Stimulated activated naive B cell treated with anti-CD40 and anti-IgM and Interleukin-4, amounts not matched to agents 10 μg/mL and 1 μg/mL and 100 μg/mL, for 72 hours (primary cell): ENCODE measurements at regions not wholly inside any gene's neighbourhood (a gene's known extent, or its start where the extent isn't known, plus 50 kb on each side); places are given as distances from the start of the nearest gene placed in this dataset.
A peak's percentile ranks its signal among the peaks of the same experiment; 100 is the strongest.
"Not testable (repeated sequence)": the region's sequence is repeated elsewhere in the genome, so short reads cannot be mapped to it uniquely, and the experiment has no call there.

ENCODE experiments used
- ATAC-seq, 2 donors: fragments of 150-1000 bp; cut with Tn5 transposase; replicated peaks; 2 replicates each; pipeline ENCODE4 v1.10.0; 2021; ENCODE audit warnings: moderate library complexity in 1 of 2
- DNase-seq: peaks from one replicate; pipeline ENCODE4 v3.0.0; 2021
- H3K27ac Mint-ChIP-seq: one replicate; pipeline ENCODE4 v1.8.0; 2022; ENCODE audit warnings: mild to moderate bottlenecking, mixed read lengths
- H3K27me3 Mint-ChIP-seq, 2 donors: one replicate each; pipeline ENCODE4 v1.8.0; 2022; ENCODE audit warnings: mixed read lengths in 2 of 2
- H3K36me3 Mint-ChIP-seq, 2 donors: one replicate each; pipeline ENCODE4 v1.8.0; 2022; ENCODE audit warnings: mixed read lengths in 2 of 2, mild to moderate bottlenecking in 1 of 2
- H3K4me1 Mint-ChIP-seq, 2 donors: one replicate each; pipeline ENCODE4 v1.8.0; 2022; ENCODE audit warnings: mixed read lengths in 2 of 2, mild to moderate bottlenecking in 1 of 2
- H3K4me3 Mint-ChIP-seq, 2 donors: one replicate each; pipeline ENCODE4 v1.8.0; 2022; ENCODE audit warnings: mild to moderate bottlenecking in 2 of 2, mixed read lengths in 2 of 2, moderate library complexity in 1 of 2
- H3K9me3 Mint-ChIP-seq, 2 donors: one replicate each; pipeline ENCODE4 v1.8.0; 2022; ENCODE audit warnings: mixed read lengths in 2 of 2, mild to moderate bottlenecking in 1 of 2

DNA sequence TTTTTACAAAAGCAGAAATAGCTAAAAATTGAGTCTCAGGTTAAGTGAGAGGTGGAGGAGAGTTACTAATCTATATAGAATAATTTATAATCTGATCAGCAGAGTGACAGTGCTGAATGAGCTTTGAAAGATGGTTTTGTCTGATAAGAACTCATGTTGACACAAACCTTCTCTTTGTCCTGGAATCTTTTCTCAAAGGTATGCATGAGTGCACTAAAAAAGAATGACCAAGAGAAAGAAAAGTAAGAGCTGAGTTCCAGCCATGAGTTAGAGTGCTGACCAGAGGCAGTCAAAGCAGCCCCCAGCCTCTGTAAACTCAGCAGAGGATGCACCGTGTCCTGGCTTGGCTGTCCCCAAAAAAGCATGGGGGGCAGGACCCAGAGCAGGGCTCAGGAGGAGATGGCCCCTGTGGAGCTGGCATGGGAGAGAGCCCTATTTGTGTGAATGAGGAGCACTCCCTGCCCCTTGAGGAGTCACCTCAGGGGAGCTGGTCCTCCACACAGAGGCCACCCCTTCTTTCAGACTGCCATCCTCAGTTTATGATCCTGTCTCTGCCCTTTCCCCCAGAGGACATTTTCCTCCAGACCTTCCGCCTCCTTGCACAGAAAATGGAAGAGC is 129.8 kb downstream of the SEC23A start:
- DNase-seq (no peak), ATAC-seq (peak in 1 of 2 donors; percentile 21)
- Mint-ChIP-seq H3K36me3 (no peaks in the 10 kb centered on the region), H3K27ac (no peak overlapping the region), H3K4me3 (no peak overlapping the region), H3K27me3 (peaks cover 4 to 7% of the 10 kb centered on the region in 2 donors), H3K9me3 (peaks cover 9 to 10% of the 10 kb centered on the region in 2 donors), H3K4me1 (no peaks in the 10 kb centered on the region)

- no peaks in the 10 kb centered on the region for H3K36me3 Mint-ChIP-seq
- H3K27me3 Mint-ChIP-seq, result no peaks in the 10 kb centered on the region
- H3K9me3 Mint-ChIP-seq, result peaks cover 3 to 6% of the 10 kb centered on the region in 2 donors
- no peak overlapping the region for H3K4me3 Mint-ChIP-seq
- DNase-seq, result no peak
- no peak overlapping the region for H3K27ac Mint-ChIP-seq
- no peak for ATAC-seq
- H3K4me1 Mint-ChIP-seq, result no peaks in the 10 kb centered on the region
Observed at GRCh38 chr14:38972511-38972910, 130.5 kb downstream of the SEC23A start.

GRCh38 chr14:38971258-38971921 is 131.6 kb downstream of the SEC23A start:
- DNase-seq (no peak), ATAC-seq (no peak)
- peaks cover 3 to 6% of the 10 kb centered on the region in 2 donors for H3K9me3 Mint-ChIP-seq
- no peaks in the 10 kb centered on the region for H3K27me3 Mint-ChIP-seq
- no peaks in the 10 kb centered on the region for H3K36me3 Mint-ChIP-seq
- no peak overlapping the region for H3K27ac Mint-ChIP-seq
- H3K4me3 Mint-ChIP-seq, result no peak overlapping the region
- no peaks in the 10 kb centered on the region for H3K4me1 Mint-ChIP-seq

GRCh38 chr14:38964630-38965029 is 138.4 kb downstream of the SEC23A start:
- Mint-ChIP-seq H3K9me3 (peaks cover 2 to 3% of the 10 kb centered on the region in 2 donors), H3K27ac (no peak overlapping the region), H3K36me3 (no peaks in the 10 kb centered on the region), H3K4me1 (no peaks in the 10 kb centered on the region), H3K4me3 (no peak overlapping the region), H3K27me3 (no peaks in the 10 kb centered on the region)
- DNase-seq, result no peak
- no peak for ATAC-seq

DNA sequence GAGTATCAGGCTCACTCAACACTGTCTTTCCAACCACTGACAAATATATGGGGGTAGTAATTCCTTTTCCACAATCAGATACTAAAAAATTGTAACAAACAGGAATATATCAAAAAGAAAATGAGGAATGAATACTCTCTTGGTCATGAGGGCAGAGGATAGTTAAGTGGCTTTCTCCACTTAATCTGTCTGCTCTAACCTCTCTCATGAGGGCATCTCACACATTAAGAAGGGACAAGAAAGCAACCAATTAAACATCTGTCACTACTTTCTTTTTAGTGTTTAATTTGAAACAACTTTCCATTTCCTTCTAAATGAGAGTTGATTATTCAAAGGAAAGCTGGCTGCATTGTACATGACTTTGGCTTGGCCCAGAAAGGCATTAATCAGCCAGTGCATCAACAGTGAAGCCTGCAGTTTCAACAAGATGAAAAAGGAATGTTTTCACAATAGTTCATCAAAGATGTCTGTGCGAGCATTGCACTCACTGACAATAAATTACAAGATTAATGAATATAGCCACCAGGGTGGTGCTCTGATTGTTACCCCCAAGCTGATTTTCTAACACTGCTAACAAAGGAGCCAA is 142.0 kb downstream of the SEC23A start:
- DNase-seq (no peak), ATAC-seq (no peak)
- Mint-ChIP-seq H3K27ac (no peak overlapping the region), H3K27me3 (peaks cover 0 to 4% of the 10 kb centered on the region in 2 donors), H3K4me3 (no peak overlapping the region), H3K36me3 (no peaks in the 10 kb centered on the region), H3K9me3 (no peaks in the 10 kb centered on the region), H3K4me1 (no peaks in the 10 kb centered on the region)

DNA sequence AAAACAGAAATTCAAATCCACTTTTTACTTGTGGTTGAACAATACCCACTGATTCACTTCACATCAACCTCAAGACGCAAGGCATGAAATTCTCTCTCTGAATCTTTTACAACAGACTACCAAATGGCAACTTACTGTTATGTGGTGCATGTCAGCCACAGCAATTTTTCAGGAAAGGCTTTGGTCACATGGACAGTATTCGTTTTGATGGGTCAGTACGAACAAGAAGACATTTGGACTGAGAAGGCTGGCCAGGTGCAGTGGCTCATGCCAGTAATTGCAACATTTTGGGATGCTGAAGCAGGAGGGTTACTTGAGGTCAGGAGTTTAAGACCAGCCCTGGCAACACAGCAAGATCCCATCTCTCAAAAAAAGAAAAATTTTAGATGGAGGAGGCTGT is 144.0 kb downstream of the SEC23A start:
- H3K9me3 Mint-ChIP-seq, result peaks cover 0 to 2% of the 10 kb centered on the region in 2 donors
- H3K4me1 Mint-ChIP-seq, result no peaks in the 10 kb centered on the region

DNA sequence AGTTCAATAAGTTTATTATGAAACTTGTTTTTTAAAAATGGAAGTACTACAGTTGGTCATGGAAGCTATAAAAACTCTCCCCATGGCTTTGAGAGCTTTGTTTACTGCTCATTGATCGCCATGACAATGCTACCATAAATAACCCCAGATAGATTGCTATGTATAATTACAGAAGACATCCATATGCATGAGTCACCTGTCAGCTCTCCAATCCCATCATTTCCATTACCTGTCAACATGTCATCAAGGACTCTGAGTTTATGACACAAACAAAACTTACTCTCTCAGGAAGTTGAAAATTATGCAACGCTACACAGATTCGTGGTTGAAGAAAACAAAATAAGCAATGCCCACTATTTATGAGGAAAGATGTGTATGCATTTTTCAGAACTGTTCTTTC is 144.4 kb downstream of the SEC23A start:
- no peak for ATAC-seq
- no peaks in the 10 kb centered on the region for H3K36me3 Mint-ChIP-seq
- no peak overlapping the region for H3K4me3 Mint-ChIP-seq
- H3K27me3 Mint-ChIP-seq, result peaks cover 4 to 19% of the 10 kb centered on the region in 2 donors
- DNase-seq, result no peak
- no peaks in the 10 kb centered on the region for H3K4me1 Mint-ChIP-seq
- no peak overlapping the region for H3K27ac Mint-ChIP-seq
- peaks cover 0 to 2% of the 10 kb centered on the region in 2 donors for H3K9me3 Mint-ChIP-seq

More for the DNA sequence above, 144.0 kb downstream of the SEC23A start:
- Mint-ChIP-seq H3K36me3 (no peaks in the 10 kb centered on the region), H3K27ac (no peak overlapping the region), H3K27me3 (peaks cover 4 to 19% of the 10 kb centered on the region in 2 donors), H3K4me3 (no peak overlapping the region)
- no peak for ATAC-seq
- no peak for DNase-seq

- Mint-ChIP-seq H3K9me3 (peaks cover 0 to 2% of the 10 kb centered on the region in 2 donors), H3K27ac (no peak overlapping the region)
- no peak for DNase-seq
Observed at GRCh38 chr14:38951451-38951850, 151.6 kb downstream of the SEC23A start.

GRCh38 chr14:38950676-38951075 is 152.4 kb downstream of the SEC23A start:
- no peaks in the 10 kb centered on the region for H3K36me3 Mint-ChIP-seq
- DNase-seq (no peak), ATAC-seq (no peak)
- H3K27me3 Mint-ChIP-seq, result peaks cover under 1 to 10% of the 10 kb centered on the region in 2 donors
- H3K4me1 Mint-ChIP-seq, result no peaks in the 10 kb centered on the region
- no peaks in the 10 kb centered on the region for H3K9me3 Mint-ChIP-seq
- no peak overlapping the region for H3K4me3 Mint-ChIP-seq
- H3K27ac Mint-ChIP-seq, result no peak overlapping the region

More at GRCh38 chr14:38951451-38951850, 151.6 kb downstream of the SEC23A start:
- ATAC-seq, result no peak
- no peaks in the 10 kb centered on the region for H3K4me1 Mint-ChIP-seq
- H3K36me3 Mint-ChIP-seq, result no peaks in the 10 kb centered on the region
- H3K4me3 Mint-ChIP-seq, result no peak overlapping the region
- peaks cover 4 to 14% of the 10 kb centered on the region in 2 donors for H3K27me3 Mint-ChIP-seq

DNA sequence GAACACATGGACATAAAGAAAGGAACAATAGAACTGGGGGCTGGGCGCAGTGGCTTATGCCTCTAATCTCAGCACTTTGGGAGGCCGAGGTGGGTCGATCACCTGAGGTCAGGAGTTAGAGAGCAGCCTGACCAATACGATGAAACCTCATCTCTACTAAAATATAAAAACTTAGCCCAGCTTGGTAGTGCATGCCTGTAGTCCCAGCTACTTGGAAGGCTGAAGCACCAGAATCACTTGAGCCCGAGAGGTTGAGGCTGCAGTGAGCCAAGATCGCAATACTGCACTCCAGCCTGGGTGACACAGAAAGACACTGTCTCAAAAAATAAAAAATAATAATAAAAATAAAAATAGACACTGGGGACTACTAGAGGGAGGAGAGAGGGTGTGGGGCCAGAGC is 154.5 kb downstream of the SEC23A start:
- Mint-ChIP-seq H3K4me3 (no peak overlapping the region), H3K27me3 (no peaks in the 10 kb centered on the region), H3K36me3 (no peaks in the 10 kb centered on the region), H3K9me3 (no peaks in the 10 kb centered on the region), H3K27ac (no peak overlapping the region), H3K4me1 (no peaks in the 10 kb centered on the region)
- ATAC-seq (no peak), DNase-seq (no peak)

GRCh38 chr14:38948171-38948570 is 154.9 kb downstream of the SEC23A start:
- no peaks in the 10 kb centered on the region for H3K4me1 Mint-ChIP-seq
- no peak overlapping the region for H3K27ac Mint-ChIP-seq
- DNase-seq (no peak), ATAC-seq (no peak)
- no peaks in the 10 kb centered on the region for H3K9me3 Mint-ChIP-seq
- H3K4me3 Mint-ChIP-seq, result no peak overlapping the region
- H3K36me3 Mint-ChIP-seq, result no peaks in the 10 kb centered on the region
- no peaks in the 10 kb centered on the region for H3K27me3 Mint-ChIP-seq

DNA sequence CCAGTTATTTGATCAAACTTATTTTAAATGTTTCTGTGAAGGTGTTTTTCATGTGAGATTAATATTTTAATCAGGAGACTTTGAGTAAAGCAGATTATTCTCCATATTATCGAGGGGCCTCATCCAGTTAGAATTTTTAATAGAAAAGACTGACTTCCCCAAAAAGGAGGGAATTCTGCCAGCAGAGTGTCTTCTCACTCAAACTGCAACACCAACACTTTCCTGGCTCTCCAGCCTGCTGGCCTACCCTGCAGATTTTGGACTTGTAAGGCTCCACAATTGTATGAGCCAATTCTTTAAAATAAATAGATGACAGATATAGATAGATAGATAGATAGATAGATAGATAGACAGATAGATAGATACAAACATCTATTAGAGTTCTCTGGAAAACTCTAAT is 155.7 kb downstream of the SEC23A start:
- no peaks in the 10 kb centered on the region for H3K9me3 Mint-ChIP-seq
- DNase-seq (no peak), ATAC-seq (no peak)
- no peaks in the 10 kb centered on the region for H3K4me1 Mint-ChIP-seq
- H3K27me3 Mint-ChIP-seq, result no peaks in the 10 kb centered on the region
- H3K4me3 Mint-ChIP-seq, result no peak overlapping the region
- H3K27ac Mint-ChIP-seq, result no peak overlapping the region
- H3K36me3 Mint-ChIP-seq, result no peaks in the 10 kb centered on the region

DNA sequence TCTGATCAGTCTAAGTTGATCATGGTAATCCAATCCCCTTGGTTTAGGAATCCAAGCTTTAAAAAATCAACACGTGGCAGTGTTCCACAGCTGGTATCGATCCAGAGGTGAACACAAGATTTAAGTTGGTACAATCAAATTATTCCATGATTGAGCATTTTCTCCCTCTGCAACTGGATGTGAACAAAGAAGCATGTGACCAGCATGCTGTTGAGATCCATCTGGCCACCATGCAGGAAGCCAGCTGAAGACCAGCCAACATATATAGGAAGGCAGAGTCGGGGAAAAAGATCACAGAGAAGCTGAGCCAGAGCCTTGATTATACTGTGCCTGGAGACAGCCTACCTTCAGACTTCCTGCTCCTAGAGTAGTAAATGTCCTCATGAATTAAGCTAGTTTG is 158.3 kb downstream of the SEC23A start:
- Mint-ChIP-seq H3K4me3 (no peak overlapping the region), H3K27me3 (no peaks in the 10 kb centered on the region), H3K36me3 (no peaks in the 10 kb centered on the region), H3K4me1 (no peaks in the 10 kb centered on the region), H3K27ac (no peak overlapping the region), H3K9me3 (no peaks in the 10 kb centered on the region)
- no peak for DNase-seq
- ATAC-seq, result no peak

DNA sequence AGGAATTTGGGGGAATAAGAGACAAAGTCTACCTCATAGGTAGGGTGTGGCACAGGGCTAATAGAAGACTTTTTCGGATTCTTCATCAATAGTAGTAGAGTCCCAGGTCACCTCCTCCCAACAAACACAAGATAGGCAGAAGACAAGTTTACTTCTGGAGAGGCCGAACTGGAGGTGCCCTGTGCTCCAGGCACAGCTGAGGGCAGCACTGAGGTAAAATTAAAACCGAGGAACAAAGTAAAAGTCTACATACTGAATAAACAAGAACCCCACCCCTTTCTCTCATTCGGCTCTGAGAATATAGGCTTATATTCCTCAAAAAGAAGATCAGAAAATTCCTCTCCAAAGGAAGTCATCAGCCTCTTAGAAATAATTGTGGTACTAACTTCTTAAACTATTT is 161.5 kb downstream of the SEC23A start:
- no peak overlapping the region for H3K27ac Mint-ChIP-seq
- no peak overlapping the region for H3K4me3 Mint-ChIP-seq
- H3K36me3 Mint-ChIP-seq, result no peaks in the 10 kb centered on the region
- no peak for DNase-seq
- H3K27me3 Mint-ChIP-seq, result no peaks in the 10 kb centered on the region
- no peaks in the 10 kb centered on the region for H3K4me1 Mint-ChIP-seq
- no peak for ATAC-seq
- H3K9me3 Mint-ChIP-seq, result peaks cover 3 to 5% of the 10 kb centered on the region in 2 donors

- H3K4me3 Mint-ChIP-seq, DNase-seq, H3K36me3 Mint-ChIP-seq, ATAC-seq, H3K4me1 Mint-ChIP-seq, H3K9me3 Mint-ChIP-seq, H3K27ac Mint-ChIP-seq: not testable (repeated sequence)
- H3K27me3 Mint-ChIP-seq, result peaks cover 12 to 17% of the 10 kb centered on the region in 2 donors
Observed at GRCh38 chr14:38932653-38933000, 170.4 kb downstream of the SEC23A start.
